Tibial artery (tissue), 4 donors: ENCODE measurements at regions not wholly inside any gene's neighbourhood (a gene's known extent, or its start where the extent isn't known, plus 50 kb on each side); places are given as distances from the start of the nearest gene placed in this dataset.

Source experiments
- DNase-seq, 2 donors: peaks; one replicate each; pipeline ENCODE4 v3.0.0-alpha.2; 2019
- H3K27ac ChIP-seq, 2 donors: fragments of 200-600 bp; sonication (generic) in 1 of 2; 1 replicate in 1 of 2; 2 replicates in 1 of 2; pipeline ENCODE4 v1.5.1; 2018 to 2019; ENCODE audit warnings: mild to moderate bottlenecking in 1 of 2
- H3K27me3 ChIP-seq, 2 donors: fragments of 200-600 bp; sonication (generic) in 1 of 2; one replicate each; pipeline versions ENCODE4 v1.5.1 to v1.6.0; 2016 to 2019
- H3K36me3 ChIP-seq, 3 donors: fragments of 200-600 bp; sonication (generic) in 2 of 3; one replicate each; pipeline ENCODE4 v1.5.1; 2016 to 2019; ENCODE audit warnings: mild to moderate bottlenecking in 2 of 3
- H3K4me1 ChIP-seq, 4 donors: fragments of 200-600 bp; sonication (generic) in 2 of 4; 1 replicate in 3 of 4; 2 replicates in 1 of 4; pipeline ENCODE4 v1.5.1; 2016 to 2019
- H3K4me3 ChIP-seq, 2 donors: fragments of 200-600 bp; sonication (generic) in 1 of 2; 1 replicate in 1 of 2; 2 replicates in 1 of 2; pipeline ENCODE4 v1.5.1; 2018 to 2019; ENCODE audit warnings: mild to moderate bottlenecking in 2 of 2
- H3K9me3 ChIP-seq, 3 donors: fragments of 200-600 bp; sonication (generic) in 1 of 3; one replicate each; pipeline ENCODE4 v1.5.1; 2016 to 2019
- CTCF ChIP-seq, 2 experiments: fragments of 200-600 bp in 1 of 2; fragments of 450-650 bp in 1 of 2; IDR thresholded peaks; one replicate each; pipeline ENCODE4 v1.5.1; 2017 to 2019; ENCODE audit warnings: antibody characterized with exemption in 2 of 2, mild to moderate bottlenecking in 1 of 2, moderate library complexity in 1 of 2
- intact Hi-C: fragments of 100-400 bp; cut with DNase I; formaldehyde crosslinking; loops from one replicate; pipeline ENCODE4 v1.15.0; 2023; ENCODE audit warnings: low total_unique reads

GRCh38 chr11:45573728-45574127 is 91.7 kb downstream of the CHST1 start:
- H3K9me3 ChIP-seq, result no peaks in the 10 kb centered on the region
- peaks cover 0 to 66% of the 10 kb centered on the region in 2 donors for H3K27me3 ChIP-seq
- intact Hi-C loops, result no loop called here
- no peaks in the 10 kb centered on the region for H3K4me1 ChIP-seq
- no peak overlapping the region for H3K4me3 ChIP-seq
- no peak for TF ChIP-seq CTCF (IDR thresholded peaks at IDR 0.05)
- no peak for DNase-seq
- no peaks in the 10 kb centered on the region for H3K36me3 ChIP-seq
- H3K27ac ChIP-seq, result no peak overlapping the region

GRCh38 chr11:45572354-45573123 is 92.9 kb downstream of the CHST1 start:
- DNase-seq, result no peak

GRCh38 chr11:45569776-45570175 is 95.6 kb downstream of the CHST1 start:
- Histone ChIP-seq H3K27ac (no peak overlapping the region), H3K27me3 (peaks cover 0 to 29% of the 10 kb centered on the region in 2 donors), H3K4me3 (no peak overlapping the region), H3K9me3 (no peaks in the 10 kb centered on the region), H3K4me1 (no peaks in the 10 kb centered on the region), H3K36me3 (no peaks in the 10 kb centered on the region)
- TF ChIP-seq CTCF (IDR thresholded peaks at IDR 0.05), result no peak
- DNase-seq, result no peak
- intact Hi-C loops, result no loop called here

More at GRCh38 chr11:45572354-45573123, 92.9 kb downstream of the CHST1 start:
- intact Hi-C loops, result no loop called here
- H3K4me3 ChIP-seq, result no peak overlapping the region
- no peak overlapping the region for H3K27ac ChIP-seq
- no peaks in the 10 kb centered on the region for H3K4me1 ChIP-seq
- H3K9me3 ChIP-seq, result no peaks in the 10 kb centered on the region
- TF ChIP-seq CTCF (IDR thresholded peaks at IDR 0.05), result no peak
- no peaks in the 10 kb centered on the region for H3K36me3 ChIP-seq
- peaks cover 0 to 57% of the 10 kb centered on the region in 2 donors for H3K27me3 ChIP-seq

GRCh38 chr11:45568049-45568448 is 97.4 kb downstream of the CHST1 start:
- TF ChIP-seq CTCF (IDR thresholded peaks at IDR 0.05), result no peak
- no peak for DNase-seq
- H3K4me3 ChIP-seq, result no peak overlapping the region
- intact Hi-C loops, result no loop called here
- no peaks in the 10 kb centered on the region for H3K9me3 ChIP-seq
- H3K27ac ChIP-seq, result no peak overlapping the region
- peaks cover 0 to 24% of the 10 kb centered on the region in 2 donors for H3K27me3 ChIP-seq
- no peaks in the 10 kb centered on the region for H3K4me1 ChIP-seq
- H3K36me3 ChIP-seq, result no peaks in the 10 kb centered on the region

GRCh38 chr11:45565446-45565988 is 99.9 kb downstream of the CHST1 start:
- Histone ChIP-seq H3K27ac (no peak overlapping the region), H3K36me3 (no peaks in the 10 kb centered on the region), H3K4me1 (no peaks in the 10 kb centered on the region), H3K9me3 (no peaks in the 10 kb centered on the region), H3K4me3 (no peak overlapping the region), H3K27me3 (peaks cover 0 to 27% of the 10 kb centered on the region in 2 donors)
- no peak for TF ChIP-seq CTCF (IDR thresholded peaks at IDR 0.05)
- intact Hi-C loops, result no loop called here
- no peak for DNase-seq
